ENCODE measurements at regions not wholly inside any gene's neighbourhood (a gene's known extent, or its start where the extent isn't known, plus 50 kb on each side); places are given as distances from the start of the nearest gene placed in this dataset.

DNA sequence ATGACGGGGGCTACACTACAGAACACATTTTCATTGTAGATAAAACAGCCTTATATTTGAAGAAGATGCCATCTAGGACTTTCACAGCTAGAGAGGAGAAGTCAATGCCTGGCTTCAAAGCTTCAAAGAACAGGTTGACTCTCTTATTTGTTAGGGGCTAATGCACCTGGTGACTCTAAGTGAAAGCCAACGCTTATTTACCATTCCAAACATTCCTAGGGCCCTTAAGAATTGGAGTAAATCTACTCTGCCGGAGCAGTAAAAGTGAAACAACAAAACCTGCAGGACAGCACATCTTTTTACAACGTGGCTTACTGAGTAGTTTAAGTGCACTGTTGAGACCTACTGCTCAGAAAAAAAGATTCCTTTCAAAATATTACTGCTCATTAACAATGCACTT, 487.2 kb upstream of the SOX5 start:
- Histone ChIP-seq H3K36me3 (ENCODE audit: control insufficient read depth, insufficient read depth, low read length) (no peaks in the 10 kb centered on the region), H3K27ac (ENCODE audit: low read length) (no peak overlapping the region), H3K27me3 (ENCODE audit: control insufficient read depth, insufficient read depth, low read length) (no peaks in the 10 kb centered on the region), H3K9me3 (ENCODE audit: control insufficient read depth, insufficient read depth, low read depth, low read length) (no peaks in the 10 kb centered on the region), H3K4me3 (ENCODE audit: low read depth in 2 of 2, low read length in 2 of 2) (no peak overlapping the region), H3K4me1 (ENCODE audit: control insufficient read depth, insufficient read depth, low read length) (no peaks in the 10 kb centered on the region)
- CTCF ChIA-PET = no interaction called here
- ATAC-seq = no peak
- intact Hi-C loops (cut with micrococcal nuclease; ENCODE audit: unreplicated experiment) (no loop called here), in situ Hi-C loops (cut with HindIII; ENCODE audit: low pct_unique_long_range_greater_than_20kb, low sequenced_read_pairs) (no loop called here)
- DNase-seq (ENCODE audit: low read depth, low spot score) = no peak
- POLR2A ChIA-PET = no interaction called here
- TF ChIP-seq, protein P1, sequence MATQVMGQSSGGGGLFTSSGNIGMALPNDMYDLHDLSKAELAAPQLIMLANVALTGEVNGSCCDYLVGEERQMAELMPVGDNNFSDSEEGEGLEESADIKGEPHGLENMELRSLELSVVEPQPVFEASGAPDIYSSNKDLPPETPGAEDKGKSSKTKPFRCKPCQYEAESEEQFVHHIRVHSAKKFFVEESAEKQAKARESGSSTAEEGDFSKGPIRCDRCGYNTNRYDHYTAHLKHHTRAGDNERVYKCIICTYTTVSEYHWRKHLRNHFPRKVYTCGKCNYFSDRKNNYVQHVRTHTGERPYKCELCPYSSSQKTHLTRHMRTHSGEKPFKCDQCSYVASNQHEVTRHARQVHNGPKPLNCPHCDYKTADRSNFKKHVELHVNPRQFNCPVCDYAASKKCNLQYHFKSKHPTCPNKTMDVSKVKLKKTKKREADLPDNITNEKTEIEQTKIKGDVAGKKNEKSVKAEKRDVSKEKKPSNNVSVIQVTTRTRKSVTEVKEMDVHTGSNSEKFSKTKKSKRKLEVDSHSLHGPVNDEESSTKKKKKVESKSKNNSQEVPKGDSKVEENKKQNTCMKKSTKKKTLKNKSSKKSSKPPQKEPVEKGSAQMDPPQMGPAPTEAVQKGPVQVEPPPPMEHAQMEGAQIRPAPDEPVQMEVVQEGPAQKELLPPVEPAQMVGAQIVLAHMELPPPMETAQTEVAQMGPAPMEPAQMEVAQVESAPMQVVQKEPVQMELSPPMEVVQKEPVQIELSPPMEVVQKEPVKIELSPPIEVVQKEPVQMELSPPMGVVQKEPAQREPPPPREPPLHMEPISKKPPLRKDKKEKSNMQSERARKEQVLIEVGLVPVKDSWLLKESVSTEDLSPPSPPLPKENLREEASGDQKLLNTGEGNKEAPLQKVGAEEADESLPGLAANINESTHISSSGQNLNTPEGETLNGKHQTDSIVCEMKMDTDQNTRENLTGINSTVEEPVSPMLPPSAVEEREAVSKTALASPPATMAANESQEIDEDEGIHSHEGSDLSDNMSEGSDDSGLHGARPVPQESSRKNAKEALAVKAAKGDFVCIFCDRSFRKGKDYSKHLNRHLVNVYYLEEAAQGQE (IDR thresholded peaks at IDR 0.05; ENCODE audit: insufficient read depth in 1 of 2, low read depth in 2 of 2, low read length in 1 of 2) = no peak
- TF ChIP-seq SIN3A (IDR thresholded peaks at IDR 0.05; ENCODE audit: borderline replicate concordance, insufficient read depth, low read depth, low read length) = no peak
- BruUV-seq (replicated peaks) = no TSS peak

DNA sequence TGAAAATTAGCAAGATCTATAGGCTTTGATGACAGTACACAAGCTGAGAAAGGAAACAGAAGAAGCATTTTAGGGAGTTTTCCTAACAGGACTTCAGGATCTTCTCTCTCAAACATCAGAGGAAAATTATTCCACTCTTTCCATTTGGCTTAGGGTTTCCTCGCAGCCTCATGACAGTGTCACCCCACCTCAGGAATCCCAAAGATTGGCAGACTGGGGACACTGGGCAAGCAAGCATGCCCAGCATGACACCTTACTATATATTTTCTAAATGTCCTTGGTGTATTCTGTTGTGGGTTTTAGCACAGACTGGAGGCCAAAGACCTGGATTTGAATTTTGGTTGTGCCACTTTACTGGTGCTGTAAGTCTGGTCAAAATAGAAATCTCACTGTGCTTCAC, 482.4 kb upstream of the SOX5 start:
- ATAC-seq = no peak
- in situ Hi-C loops (cut with HindIII; ENCODE audit: low pct_unique_long_range_greater_than_20kb, low sequenced_read_pairs) (no loop called here), intact Hi-C loops (cut with micrococcal nuclease; ENCODE audit: unreplicated experiment) (no loop called here)
- Histone ChIP-seq H3K4me3 (ENCODE audit: low read depth in 2 of 2, low read length in 2 of 2) (no peak overlapping the region), H3K36me3 (ENCODE audit: control insufficient read depth, insufficient read depth, low read length) (no peaks in the 10 kb centered on the region), H3K27ac (ENCODE audit: low read length) (no peak overlapping the region), H3K27me3 (ENCODE audit: control insufficient read depth, insufficient read depth, low read length) (no peaks in the 10 kb centered on the region), H3K4me1 (ENCODE audit: control insufficient read depth, insufficient read depth, low read length) (no peaks in the 10 kb centered on the region), H3K9me3 (ENCODE audit: control insufficient read depth, insufficient read depth, low read depth, low read length) (no peaks in the 10 kb centered on the region)
- POLR2A ChIA-PET = no interaction called here
- TF ChIP-seq POLR2AphosphoS5 (IDR thresholded peaks at IDR 0.05; ENCODE audit: low read depth, low read length) (no peak), SIN3A (IDR thresholded peaks at IDR 0.05; ENCODE audit: borderline replicate concordance, insufficient read depth, low read depth, low read length) (no peak), TCF7L2 (IDR thresholded peaks at IDR 0.05; ENCODE audit: low read depth, low read length) (no peak)
- TF ChIP-seq, protein P2, sequence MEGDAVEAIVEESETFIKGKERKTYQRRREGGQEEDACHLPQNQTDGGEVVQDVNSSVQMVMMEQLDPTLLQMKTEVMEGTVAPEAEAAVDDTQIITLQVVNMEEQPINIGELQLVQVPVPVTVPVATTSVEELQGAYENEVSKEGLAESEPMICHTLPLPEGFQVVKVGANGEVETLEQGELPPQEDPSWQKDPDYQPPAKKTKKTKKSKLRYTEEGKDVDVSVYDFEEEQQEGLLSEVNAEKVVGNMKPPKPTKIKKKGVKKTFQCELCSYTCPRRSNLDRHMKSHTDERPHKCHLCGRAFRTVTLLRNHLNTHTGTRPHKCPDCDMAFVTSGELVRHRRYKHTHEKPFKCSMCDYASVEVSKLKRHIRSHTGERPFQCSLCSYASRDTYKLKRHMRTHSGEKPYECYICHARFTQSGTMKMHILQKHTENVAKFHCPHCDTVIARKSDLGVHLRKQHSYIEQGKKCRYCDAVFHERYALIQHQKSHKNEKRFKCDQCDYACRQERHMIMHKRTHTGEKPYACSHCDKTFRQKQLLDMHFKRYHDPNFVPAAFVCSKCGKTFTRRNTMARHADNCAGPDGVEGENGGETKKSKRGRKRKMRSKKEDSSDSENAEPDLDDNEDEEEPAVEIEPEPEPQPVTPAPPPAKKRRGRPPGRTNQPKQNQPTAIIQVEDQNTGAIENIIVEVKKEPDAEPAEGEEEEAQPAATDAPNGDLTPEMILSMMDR (IDR thresholded peaks at IDR 0.05) = no peak
- TF ChIP-seq, protein P1 (IDR thresholded peaks at IDR 0.05; ENCODE audit: insufficient read depth in 1 of 2, low read depth in 2 of 2, low read length in 1 of 2) = no peak
- DNase-seq (ENCODE audit: low read depth, low spot score) = no peak
- BruUV-seq (replicated peaks) = no TSS peak
- CTCF ChIA-PET = no interaction called here

Measured in Panc1 (cell line).